Heart left ventricle (tissue), 13 donors: ENCODE measurements at regions not wholly inside any gene's neighbourhood (a gene's known extent, or its start where the extent isn't known, plus 50 kb on each side); places are given as distances from the start of the nearest gene placed in this dataset.

Source experiments
- POLR2A ChIP-seq, 2 donors: fragments of 450-650 bp; IDR thresholded peaks; one replicate each; pipeline ENCODE4 v1.6.1; 2017; ENCODE audit warnings: antibody characterized with exemption in 2 of 2, mild to moderate bottlenecking in 2 of 2, moderate library complexity in 2 of 2
- TF ChIP-seq, protein P1 (sequence below), 12 donors: fragments of 200-600 bp; sonication (generic) in 4 of 12; IDR thresholded peaks; one replicate each; pipeline versions ENCODE4 v1.5.0 to v1.8.0; 2018 to 2022; ENCODE audit warnings: antibody characterized with exemption in 12 of 12, mild to moderate bottlenecking in 5 of 12
- donor health status: ischemic (EF 13 %, LVEDD 7.1; RV severe dilation, severe dysfunction).
- donor health status: DM: no; HTN: yes; CAD: no.
- donor health status: DM: no; HTN: no; CAD: no.
- donor health status: ischemic (EF 25% LVEDD 6.9; RV normal size, moderate dysfunction).
- donor health status: ischemic (EF 25% LVEDD 5.7; RV mildly dilated, moderate dysfunction).
- donor health status: ischemic (EF 35%, LVEDD 5.7; RV mildly dilated, moderate dysfunction).
- donor health status: nonischemic (EF 11% LVEDD 7.7; RV severe dilation, severe dysfunction).
- donor health status: DM: yes; HTN: yes; CAD: no.
- donor health status: PGD.
- donor health status: ischemic (EF 29% LVEDD 5.4; RV normal size, mild dysfunction).
- donor health status: nonischemic (EF 23%, LVEDD 6.1; RV moderate dilation, normal function).

DNA sequence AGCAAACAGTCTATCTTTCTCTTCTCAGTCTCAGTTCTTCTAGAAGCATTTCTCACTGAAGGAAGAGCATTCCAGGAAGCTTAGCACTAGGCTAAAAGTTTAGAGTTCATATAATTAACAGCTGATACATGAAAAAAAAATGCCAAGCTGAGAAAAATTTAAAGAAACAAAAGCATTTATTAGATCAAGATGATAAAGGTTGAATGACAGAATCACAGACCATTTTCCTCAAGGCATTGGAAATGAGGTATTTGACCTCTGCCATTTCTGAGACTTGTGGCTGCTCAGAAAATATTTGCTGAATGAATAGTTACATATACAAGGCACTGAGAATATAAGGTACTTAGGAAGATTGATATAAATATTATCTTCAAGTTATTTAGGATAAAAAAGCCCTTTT, 901.6 kb upstream of the GOT2 start:
- TF ChIP-seq, protein P1, sequence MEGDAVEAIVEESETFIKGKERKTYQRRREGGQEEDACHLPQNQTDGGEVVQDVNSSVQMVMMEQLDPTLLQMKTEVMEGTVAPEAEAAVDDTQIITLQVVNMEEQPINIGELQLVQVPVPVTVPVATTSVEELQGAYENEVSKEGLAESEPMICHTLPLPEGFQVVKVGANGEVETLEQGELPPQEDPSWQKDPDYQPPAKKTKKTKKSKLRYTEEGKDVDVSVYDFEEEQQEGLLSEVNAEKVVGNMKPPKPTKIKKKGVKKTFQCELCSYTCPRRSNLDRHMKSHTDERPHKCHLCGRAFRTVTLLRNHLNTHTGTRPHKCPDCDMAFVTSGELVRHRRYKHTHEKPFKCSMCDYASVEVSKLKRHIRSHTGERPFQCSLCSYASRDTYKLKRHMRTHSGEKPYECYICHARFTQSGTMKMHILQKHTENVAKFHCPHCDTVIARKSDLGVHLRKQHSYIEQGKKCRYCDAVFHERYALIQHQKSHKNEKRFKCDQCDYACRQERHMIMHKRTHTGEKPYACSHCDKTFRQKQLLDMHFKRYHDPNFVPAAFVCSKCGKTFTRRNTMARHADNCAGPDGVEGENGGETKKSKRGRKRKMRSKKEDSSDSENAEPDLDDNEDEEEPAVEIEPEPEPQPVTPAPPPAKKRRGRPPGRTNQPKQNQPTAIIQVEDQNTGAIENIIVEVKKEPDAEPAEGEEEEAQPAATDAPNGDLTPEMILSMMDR (IDR thresholded peaks at IDR 0.05) = no peak
- TF ChIP-seq POLR2A (IDR thresholded peaks at IDR 0.05) = no peak
